ENCODE measurements at regions not wholly inside any gene's neighbourhood (a gene's known extent, or its start where the extent isn't known, plus 50 kb on each side); places are given as distances from the start of the nearest gene placed in this dataset.

DNA sequence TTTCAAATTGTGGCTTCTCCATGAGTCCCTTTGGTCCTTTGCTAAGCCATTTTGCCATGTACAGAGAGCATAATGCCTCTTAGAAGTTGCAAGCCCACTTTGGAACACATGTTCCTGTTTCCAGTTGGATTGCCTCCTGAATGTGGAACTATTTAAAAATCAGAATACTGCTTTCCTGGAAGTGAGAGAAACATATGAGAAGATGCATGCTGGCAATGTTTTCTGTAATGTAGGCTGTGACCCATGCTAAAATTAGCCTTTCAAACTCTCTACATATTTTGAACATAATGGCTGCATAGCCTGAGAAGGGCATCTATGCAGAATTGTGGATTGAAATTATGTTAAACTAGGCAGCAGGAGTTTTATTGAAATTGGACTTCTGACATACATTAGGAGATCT lies 175.5 kb upstream of the PAPPA start:
- no peak for TF ChIP-seq CTCF (IDR thresholded peaks at IDR 0.05; ENCODE audit: insufficient read depth, low read length)
- no peak for DNase-seq (ENCODE audit: low read depth)
- no peak overlapping the region for H3K4me3 ChIP-seq (ENCODE audit: low read depth, low read length)

GRCh38 chr9:115978659-115979096 lies 174.9 kb upstream of the PAPPA start:
- H3K4me3 ChIP-seq (ENCODE audit: low read depth, low read length), result no peak overlapping the region
- TF ChIP-seq CTCF (IDR thresholded peaks at IDR 0.05; ENCODE audit: insufficient read depth, low read length), result no peak
- peak; percentile 81 for DNase-seq (ENCODE audit: low read depth)

GRCh38 chr9:115980054-115980453 lies 173.5 kb upstream of the PAPPA start:
- no peak for DNase-seq (ENCODE audit: low read depth)
- H3K4me3 ChIP-seq (ENCODE audit: low read depth, low read length), result no peak overlapping the region
- TF ChIP-seq CTCF (IDR thresholded peaks at IDR 0.05; ENCODE audit: insufficient read depth, low read length), result no peak

DNA sequence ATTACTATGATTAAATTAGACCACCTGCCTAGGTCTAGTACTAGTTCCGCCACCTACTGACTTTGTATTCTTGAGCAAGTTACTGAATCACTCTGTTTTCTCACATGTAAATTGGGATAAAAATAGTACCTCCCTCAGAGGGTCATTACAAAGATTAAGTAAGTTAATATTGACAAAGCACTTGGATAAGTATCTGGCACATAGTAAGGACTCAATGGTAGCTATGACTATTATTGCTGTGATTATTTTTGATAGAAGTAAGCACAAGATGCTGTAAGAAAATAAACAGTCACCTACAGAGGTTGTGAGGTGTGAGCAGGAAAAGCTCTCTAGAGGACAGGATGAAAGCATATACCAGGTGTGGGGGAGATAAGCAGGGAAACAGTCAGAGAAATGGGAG lies 173.1 kb upstream of the PAPPA start:
- no peak overlapping the region for H3K4me3 ChIP-seq (ENCODE audit: low read depth, low read length)
- DNase-seq (ENCODE audit: low read depth), result no peak
- no peak for TF ChIP-seq CTCF (IDR thresholded peaks at IDR 0.05; ENCODE audit: insufficient read depth, low read length)

DNA sequence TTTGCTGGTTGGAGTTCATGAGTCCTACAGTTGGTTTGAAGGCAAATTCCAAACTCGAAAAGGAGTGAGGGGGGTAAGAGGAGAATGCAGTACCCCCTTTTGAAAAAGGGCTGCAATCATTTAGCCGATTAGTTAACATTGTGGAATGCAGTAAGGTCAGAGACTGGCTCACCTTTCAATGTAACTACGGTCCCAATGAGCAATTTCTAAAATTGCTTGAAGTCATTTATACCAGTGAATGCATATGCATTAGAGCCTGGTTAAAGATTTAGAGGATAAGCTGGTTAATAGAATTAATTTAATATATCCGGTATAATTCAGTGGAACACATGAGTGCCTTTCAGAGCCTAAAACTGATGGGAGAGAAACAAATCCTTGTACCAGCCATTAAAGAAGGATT lies 172.6 kb upstream of the PAPPA start:
- no peak for DNase-seq (ENCODE audit: low read depth)
- H3K4me3 ChIP-seq (ENCODE audit: low read depth, low read length), result no peak overlapping the region
- TF ChIP-seq CTCF (IDR thresholded peaks at IDR 0.05; ENCODE audit: insufficient read depth, low read length), result no peak

- no peak overlapping the region for H3K4me3 ChIP-seq (ENCODE audit: low read depth, low read length)
- no peak for TF ChIP-seq CTCF (IDR thresholded peaks at IDR 0.05; ENCODE audit: insufficient read depth, low read length)
- no peak for DNase-seq (ENCODE audit: low read depth)
Observed at GRCh38 chr9:115983366-115983765, 170.2 kb upstream of the PAPPA start.

DNA sequence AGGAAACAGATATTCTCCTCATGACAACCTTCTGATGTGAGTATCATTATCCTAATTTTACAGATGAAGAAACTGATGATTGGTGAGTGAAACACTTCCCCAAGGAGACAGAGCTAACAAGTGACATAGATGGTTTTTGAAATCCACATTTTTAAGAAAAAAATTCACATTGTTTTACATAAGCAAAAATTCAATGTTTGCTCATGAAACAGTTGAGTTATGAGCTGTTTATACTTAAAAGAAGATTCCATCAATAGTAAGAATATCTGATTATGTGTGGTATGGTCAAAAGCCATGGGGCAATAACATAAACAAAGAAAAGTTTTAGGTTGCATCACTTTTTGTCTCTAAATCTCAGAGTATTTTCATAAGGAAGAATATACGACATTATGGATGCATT lies 167.9 kb upstream of the PAPPA start:
- no peak overlapping the region for H3K4me3 ChIP-seq (ENCODE audit: low read depth, low read length)
- DNase-seq (ENCODE audit: low read depth), result no peak
- no peak for TF ChIP-seq CTCF (IDR thresholded peaks at IDR 0.05; ENCODE audit: insufficient read depth, low read length)

All from fibroblast of the aortic adventitia (primary cell).